KMS-11 (cell line): ENCODE measurements at regions not wholly inside any gene's neighbourhood (a gene's known extent, or its start where the extent isn't known, plus 50 kb on each side); places are given as distances from the start of the nearest gene placed in this dataset.

Source experiments
- H2AFZ ChIP-seq: fragments of 200-600 bp; sonication (generic); 2 replicates; pipeline ENCODE4 v1.6.1; 2016; ENCODE audit warnings: antibody characterized with exemption, mixed run types, low read depth
- H3K27ac ChIP-seq: fragments of 200-600 bp; sonication (generic); 2 replicates; pipeline ENCODE4 v1.6.1; 2016; ENCODE audit warnings: mild to moderate bottlenecking, mixed run types
- H3K27me3 ChIP-seq: fragments of 200-600 bp; sonication (generic); 2 replicates; pipeline ENCODE4 v1.6.1; 2017; ENCODE audit warnings: mild to moderate bottlenecking, low read depth, mixed run types, moderate library complexity; ENCODE audit not compliant: insufficient read depth
- H3K36me3 ChIP-seq: fragments of 200-600 bp; sonication (generic); 2 replicates; pipeline ENCODE4 v1.6.1; 2017; ENCODE audit warnings: mild to moderate bottlenecking, mixed run types; ENCODE audit not compliant: insufficient read depth
- H3K4me1 ChIP-seq: fragments of 200-600 bp; sonication (generic); 2 replicates; pipeline ENCODE4 v1.6.1; 2016; ENCODE audit warnings: mild to moderate bottlenecking, low read depth, mixed run types; ENCODE audit not compliant: poor library complexity, severe bottlenecking
- H3K4me2 ChIP-seq: fragments of 200-600 bp; sonication (generic); 2 replicates; pipeline ENCODE4 v1.7.0; 2016; ENCODE audit warnings: mild to moderate bottlenecking, mixed run types
- H3K4me3 ChIP-seq: fragments of 200-600 bp; sonication (generic); IDR thresholded peaks from 2 replicates; pipeline ENCODE4 v1.6.1; 2017; ENCODE audit warnings: low read depth, low read length, mixed read lengths; ENCODE audit not compliant: insufficient read depth
- H3K79me2 ChIP-seq: fragments of 200-600 bp; sonication (generic); 2 replicates; pipeline ENCODE4 v1.6.1; 2016; ENCODE audit warnings: low read depth, mixed run types; ENCODE audit not compliant: insufficient read depth
- H3K9ac ChIP-seq: fragments of 200-600 bp; sonication (generic); 2 replicates; pipeline ENCODE4 v1.6.1; 2016; ENCODE audit warnings: mild to moderate bottlenecking, mixed run types
- H4K20me1 ChIP-seq: fragments of 200-600 bp; sonication (generic); 2 replicates; pipeline ENCODE4 v1.6.1; 2016; ENCODE audit warnings: mild to moderate bottlenecking, mixed run types; ENCODE audit not compliant: insufficient read depth
- CTCF ChIP-seq: fragments of 200-600 bp; sonication (generic); conservative IDR thresholded peaks from 2 replicates; pipeline ENCODE4 v1.6.1; 2017; ENCODE audit warnings: low read depth, mild to moderate bottlenecking, antibody characterized with exemption, low read length, moderate library complexity, mixed read lengths

- Histone ChIP-seq H3K27ac (no peak overlapping the region), H4K20me1 (no peaks in the 10 kb centered on the region), H3K4me1 (no peaks in the 10 kb centered on the region), H3K27me3 (no peaks in the 10 kb centered on the region), H3K4me2 (no peak overlapping the region), H3K79me2 (no peaks in the 10 kb centered on the region), H3K36me3 (no peaks in the 10 kb centered on the region), H3K9ac (no peak overlapping the region), H3K4me3 (no peak overlapping the region), H2AFZ (no peak overlapping the region)
- TF ChIP-seq CTCF, result no peak
Observed at GRCh38 chr15:69658411-69658945, 205.9 kb downstream of the RPLP1 start.

DNA sequence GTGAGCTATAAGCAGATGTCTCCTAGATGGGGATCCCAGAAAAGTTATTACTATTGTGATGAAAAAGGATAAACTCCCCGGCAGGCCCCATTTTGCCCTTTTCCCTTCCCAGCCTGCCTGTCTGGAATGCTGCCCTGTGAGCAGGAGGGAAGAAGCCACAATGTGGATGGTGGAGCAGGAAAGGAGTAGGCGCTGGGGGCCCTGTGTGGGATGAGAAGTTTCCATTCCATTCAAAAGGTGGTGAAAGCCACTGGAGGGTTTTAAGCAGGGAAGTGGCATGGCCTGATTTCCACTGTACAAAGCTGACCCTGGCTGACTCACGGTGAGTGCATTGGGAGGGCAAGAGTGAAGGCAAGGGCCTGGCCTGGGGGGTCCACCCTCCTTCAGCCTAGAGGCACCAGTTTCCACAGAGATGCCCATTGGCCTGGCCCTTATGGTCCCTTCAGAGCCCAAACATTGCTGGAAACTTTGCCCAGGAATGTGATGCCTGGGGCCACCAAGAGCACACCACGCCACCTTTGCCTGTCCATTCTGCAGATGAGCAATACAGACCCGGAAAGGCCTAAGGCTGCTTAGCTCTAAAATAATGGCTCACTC is 206.9 kb downstream of the RPLP1 start:
- no peak overlapping the region for H2AFZ ChIP-seq
- H3K27me3 ChIP-seq, result no peaks in the 10 kb centered on the region

DNA sequence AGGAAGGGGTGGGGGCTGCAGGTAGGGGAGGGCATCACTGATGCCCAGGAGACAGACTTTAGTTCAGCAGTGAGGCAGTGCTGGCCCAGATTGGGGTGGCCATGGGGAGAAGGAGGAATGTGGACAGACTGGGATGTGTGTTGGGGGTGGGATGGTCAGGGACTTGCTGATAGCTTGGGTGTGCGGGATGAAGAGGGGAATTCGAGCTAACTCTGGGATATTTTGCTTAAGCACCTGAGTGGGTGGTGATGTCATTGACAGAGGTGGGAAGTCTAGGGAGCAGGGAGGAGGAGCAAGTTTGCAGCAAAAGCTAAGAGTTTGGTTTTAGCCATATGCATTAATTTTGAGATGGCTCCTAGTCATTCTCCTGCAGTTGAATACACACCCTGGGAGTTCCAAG is 207.5 kb downstream of the RPLP1 start:
- Histone ChIP-seq H3K4me1 (no peaks in the 10 kb centered on the region), H3K36me3 (no peaks in the 10 kb centered on the region), H3K4me2 (no peak overlapping the region), H3K4me3 (no peak overlapping the region), H3K27me3 (no peaks in the 10 kb centered on the region), H3K27ac (no peak overlapping the region), H4K20me1 (no peaks in the 10 kb centered on the region), H3K79me2 (no peaks in the 10 kb centered on the region), H3K9ac (no peak overlapping the region), H2AFZ (no peak overlapping the region)
- no peak for TF ChIP-seq CTCF

More for the DNA sequence above, 206.9 kb downstream of the RPLP1 start:
- no peaks in the 10 kb centered on the region for H3K36me3 ChIP-seq
- TF ChIP-seq CTCF, result no peak
- H3K4me3 ChIP-seq, result no peak overlapping the region
- H3K4me2 ChIP-seq, result no peak overlapping the region
- H3K79me2 ChIP-seq, result no peaks in the 10 kb centered on the region
- H4K20me1 ChIP-seq, result no peaks in the 10 kb centered on the region
- no peak overlapping the region for H3K9ac ChIP-seq
- no peak overlapping the region for H3K27ac ChIP-seq
- H3K4me1 ChIP-seq, result no peaks in the 10 kb centered on the region

DNA sequence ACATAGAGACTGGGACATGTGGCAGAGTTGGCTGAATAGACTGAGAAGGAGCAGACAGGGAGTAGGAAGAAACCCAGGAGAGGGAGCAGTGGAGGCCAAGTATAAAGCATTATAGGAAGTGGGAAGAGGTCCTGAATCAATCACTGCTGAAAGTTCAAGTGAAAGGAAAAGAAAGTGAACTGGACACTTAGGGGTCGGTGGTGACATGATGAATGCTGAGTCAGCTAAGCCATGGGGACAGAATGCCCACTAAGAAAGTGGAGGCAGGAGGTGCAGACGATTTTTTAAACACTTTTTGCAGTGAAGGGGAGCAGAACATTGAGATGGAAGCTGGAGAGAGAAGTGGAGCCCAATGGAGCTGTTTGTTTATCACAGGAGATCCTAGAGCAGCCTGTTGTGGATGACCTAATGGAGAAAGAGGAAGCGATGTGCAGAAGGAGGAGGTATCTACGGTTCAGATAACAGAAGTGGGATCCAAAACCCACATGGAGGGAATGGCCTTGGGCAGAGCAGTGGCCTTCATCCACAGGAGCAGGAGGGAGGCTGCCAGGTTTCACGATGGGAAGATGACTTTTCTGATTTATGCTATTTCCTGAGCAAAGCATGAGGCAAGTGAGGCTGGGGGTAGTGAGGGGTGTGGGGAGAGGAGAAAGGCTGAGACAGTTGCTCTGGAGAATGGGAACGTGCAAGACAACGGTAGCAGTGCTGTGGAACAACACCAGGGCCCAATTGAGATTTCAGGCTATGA is 208.2 kb downstream of the RPLP1 start:
- Histone ChIP-seq H3K4me2 (no peak overlapping the region), H3K9ac (no peak overlapping the region), H3K36me3 (no peaks in the 10 kb centered on the region), H3K79me2 (no peaks in the 10 kb centered on the region), H2AFZ (no peak overlapping the region), H4K20me1 (no peaks in the 10 kb centered on the region), H3K4me1 (no peaks in the 10 kb centered on the region), H3K4me3 (no peak overlapping the region), H3K27me3 (no peaks in the 10 kb centered on the region), H3K27ac (no peak overlapping the region)
- TF ChIP-seq CTCF, result no peak
